Stomach (tissue), 4 donors: ENCODE measurements at regions not wholly inside any gene's neighbourhood (a gene's known extent, or its start where the extent isn't known, plus 50 kb on each side); places are given as distances from the start of the nearest gene placed in this dataset.

Experiments
- EP300 ChIP-seq: sonication (generic); formaldehyde crosslinking; IDR thresholded peaks from one replicate; pipeline ENCODE4 v1.6.1; 2017; ENCODE audit warnings: antibody characterized with exemption
- POLR2AphosphoS5 ChIP-seq, 3 donors: sonication (generic); formaldehyde crosslinking; IDR thresholded peaks; one replicate each; pipeline ENCODE4 v1.6.1; 2016; ENCODE audit warnings: antibody characterized with exemption in 3 of 3
- TF ChIP-seq, protein P1 (sequence below), 7 experiments: fragments of 450-650 bp in 4 of 7; fragments of 200-600 bp in 3 of 7; sonication (generic) in 3 of 7; IDR thresholded peaks; one replicate each; pipeline ENCODE4 v1.5.1; 2016 to 2019; ENCODE audit warnings: antibody characterized with exemption in 7 of 7, control low read depth in 2 of 7, mild to moderate bottlenecking in 1 of 7

DNA sequence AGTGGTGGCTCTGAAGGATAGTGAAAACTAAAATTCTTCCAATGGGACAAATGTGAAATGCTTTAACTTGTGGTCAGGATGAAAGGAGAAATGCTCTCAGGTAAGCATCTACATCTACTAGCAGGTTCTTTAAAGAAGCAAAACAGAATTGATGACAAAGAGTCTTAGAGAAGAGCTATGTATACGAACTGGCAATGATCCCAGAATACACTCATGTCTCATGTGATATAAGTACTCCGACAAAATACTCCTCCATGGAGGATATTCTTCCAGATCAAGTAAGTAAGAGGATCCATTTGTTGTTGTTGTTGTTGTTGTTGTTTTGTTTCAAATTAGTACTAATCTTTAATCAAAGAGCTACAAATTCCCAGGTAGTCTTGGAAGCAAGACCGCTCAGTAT is 174.0 kb upstream of the ATP1B1 start:
- TF ChIP-seq, protein P1, sequence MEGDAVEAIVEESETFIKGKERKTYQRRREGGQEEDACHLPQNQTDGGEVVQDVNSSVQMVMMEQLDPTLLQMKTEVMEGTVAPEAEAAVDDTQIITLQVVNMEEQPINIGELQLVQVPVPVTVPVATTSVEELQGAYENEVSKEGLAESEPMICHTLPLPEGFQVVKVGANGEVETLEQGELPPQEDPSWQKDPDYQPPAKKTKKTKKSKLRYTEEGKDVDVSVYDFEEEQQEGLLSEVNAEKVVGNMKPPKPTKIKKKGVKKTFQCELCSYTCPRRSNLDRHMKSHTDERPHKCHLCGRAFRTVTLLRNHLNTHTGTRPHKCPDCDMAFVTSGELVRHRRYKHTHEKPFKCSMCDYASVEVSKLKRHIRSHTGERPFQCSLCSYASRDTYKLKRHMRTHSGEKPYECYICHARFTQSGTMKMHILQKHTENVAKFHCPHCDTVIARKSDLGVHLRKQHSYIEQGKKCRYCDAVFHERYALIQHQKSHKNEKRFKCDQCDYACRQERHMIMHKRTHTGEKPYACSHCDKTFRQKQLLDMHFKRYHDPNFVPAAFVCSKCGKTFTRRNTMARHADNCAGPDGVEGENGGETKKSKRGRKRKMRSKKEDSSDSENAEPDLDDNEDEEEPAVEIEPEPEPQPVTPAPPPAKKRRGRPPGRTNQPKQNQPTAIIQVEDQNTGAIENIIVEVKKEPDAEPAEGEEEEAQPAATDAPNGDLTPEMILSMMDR (IDR thresholded peaks at IDR 0.05) = no peak
- no peak for TF ChIP-seq POLR2AphosphoS5 (IDR thresholded peaks at IDR 0.05)
- no peak for TF ChIP-seq EP300
